ENCODE measurements at regions not wholly inside any gene's neighbourhood (a gene's known extent, or its start where the extent isn't known, plus 50 kb on each side); places are given as distances from the start of the nearest gene placed in this dataset.

DNA sequence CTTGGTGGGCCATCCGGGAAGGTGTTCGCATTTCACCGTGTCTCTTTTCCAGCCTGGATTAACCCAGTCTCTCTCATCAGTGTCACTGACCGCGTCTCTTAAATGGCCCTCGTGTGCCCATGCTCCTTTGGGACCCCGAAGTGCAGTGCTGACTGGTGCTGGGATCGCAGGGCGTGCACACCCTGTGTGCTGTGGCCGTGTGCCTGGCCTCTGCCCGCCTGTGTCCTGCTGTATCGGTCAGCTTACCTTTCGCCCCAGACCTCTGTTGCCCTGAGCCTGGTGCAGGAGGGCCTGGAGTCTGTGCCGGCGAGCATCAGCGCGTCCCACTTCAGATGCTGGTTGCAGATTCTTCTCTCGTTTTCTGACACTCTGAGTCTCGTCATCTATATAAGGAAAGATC lies 68.3 kb upstream of the HGFAC start:
- Mint-ChIP-seq H3K4me3 (no peak overlapping the region), H3K36me3 (ENCODE audit: low read depth) (peaks cover 21% of the 10 kb centered on the region)
- WGBS, 2 experiments (ENCODE audit: insufficient coverage in 1 of 2, insufficient read length in 1 of 2): 92 to 96% methylated on average over 17 to 19 of the region's 19 CpGs

GRCh38 chr4:3374011-3374645 lies 67.6 kb upstream of the HGFAC start:
- H3K9me3 ChIP-seq (ENCODE audit: control insufficient read depth, low read length): peaks cover 14% of the 10 kb centered on the region
- no peaks in the 10 kb centered on the region for H3K27me3 ChIP-seq (ENCODE audit: control insufficient read depth, insufficient read depth, low read length, poor library complexity, severe bottlenecking)
- H3K9me3 Mint-ChIP-seq: peaks cover 12% of the 10 kb centered on the region
- H3K36me3 Mint-ChIP-seq (ENCODE audit: low read depth): peaks cover 28% of the 10 kb centered on the region
- no peak overlapping the region for H3K27ac Mint-ChIP-seq
- peaks cover 21% of the 10 kb centered on the region for H3K36me3 ChIP-seq (ENCODE audit: control insufficient read depth, insufficient read depth, low read length)
- no peak for DNase-seq
- H3K27ac ChIP-seq (ENCODE audit: low read depth, low read length): no peak overlapping the region
- H3K4me3 Mint-ChIP-seq: no peak overlapping the region
- no peak overlapping the region for H3K4me3 ChIP-seq (ENCODE audit: low read length)
- peaks cover 23% of the 10 kb centered on the region for H3K4me1 Mint-ChIP-seq
- H3K9ac ChIP-seq (ENCODE audit: extremely low read depth, low read length, poor library complexity, severe bottlenecking): no peak overlapping the region
- no peaks in the 10 kb centered on the region for H3K27me3 Mint-ChIP-seq (ENCODE audit: insufficient read depth)
- WGBS, 2 experiments (ENCODE audit: insufficient coverage in 1 of 2, insufficient read length in 1 of 2): 95 to 96% methylated on average over 20 to 29 of the region's 29 CpGs
- no peak for TF ChIP-seq CTCF (conservative IDR thresholded peaks at IDR 0.05)
- peaks cover 22% of the 10 kb centered on the region for H3K4me1 ChIP-seq (ENCODE audit: control insufficient read depth, insufficient read depth, low read length)

More for the DNA sequence above, 68.3 kb upstream of the HGFAC start:
- no peaks in the 10 kb centered on the region for H3K27me3 ChIP-seq (ENCODE audit: control insufficient read depth, insufficient read depth, low read length, poor library complexity, severe bottlenecking)
- H3K9me3 ChIP-seq (ENCODE audit: control insufficient read depth, low read length): peaks cover 8% of the 10 kb centered on the region
- Mint-ChIP-seq H3K27me3 (ENCODE audit: insufficient read depth) (no peaks in the 10 kb centered on the region), H3K9me3 (peaks cover 5% of the 10 kb centered on the region), H3K4me1 (peaks cover 23% of the 10 kb centered on the region), H3K27ac (no peak overlapping the region)
- no peak overlapping the region for H3K9ac ChIP-seq (ENCODE audit: extremely low read depth, low read length, poor library complexity, severe bottlenecking)
- H3K4me1 ChIP-seq (ENCODE audit: control insufficient read depth, insufficient read depth, low read length): peaks cover 25% of the 10 kb centered on the region
- DNase-seq: no peak
- H3K27ac ChIP-seq (ENCODE audit: low read depth, low read length): no peak overlapping the region
- H3K36me3 ChIP-seq (ENCODE audit: control insufficient read depth, insufficient read depth, low read length): peaks cover 19% of the 10 kb centered on the region
- TF ChIP-seq CTCF (conservative IDR thresholded peaks at IDR 0.05): no peak
- no peak overlapping the region for H3K4me3 ChIP-seq (ENCODE audit: low read length)

- no peak overlapping the region for H3K9ac ChIP-seq (ENCODE audit: extremely low read depth, low read length, poor library complexity, severe bottlenecking)
- no peak overlapping the region for H3K4me3 ChIP-seq (ENCODE audit: low read length)
- no peak for TF ChIP-seq CTCF (conservative IDR thresholded peaks at IDR 0.05)
- peaks cover 21% of the 10 kb centered on the region for H3K36me3 ChIP-seq (ENCODE audit: control insufficient read depth, insufficient read depth, low read length)
- WGBS, 2 experiments (ENCODE audit: insufficient coverage in 1 of 2, insufficient read length in 1 of 2): 94 to 95% methylated on average over 8 to 11 of the region's 11 CpGs
- H3K4me1 Mint-ChIP-seq: peaks cover 19% of the 10 kb centered on the region
- H3K27ac ChIP-seq (ENCODE audit: low read depth, low read length): no peak overlapping the region
- H3K4me3 Mint-ChIP-seq: no peak overlapping the region
- peaks cover 17% of the 10 kb centered on the region for H3K4me1 ChIP-seq (ENCODE audit: control insufficient read depth, insufficient read depth, low read length)
- DNase-seq: no peak
- no peaks in the 10 kb centered on the region for H3K27me3 Mint-ChIP-seq (ENCODE audit: insufficient read depth)
- H3K27me3 ChIP-seq (ENCODE audit: control insufficient read depth, insufficient read depth, low read length, poor library complexity, severe bottlenecking): no peaks in the 10 kb centered on the region
- no peak overlapping the region for H3K27ac Mint-ChIP-seq
- peaks cover 20% of the 10 kb centered on the region for H3K9me3 ChIP-seq (ENCODE audit: control insufficient read depth, low read length)
- H3K36me3 Mint-ChIP-seq (ENCODE audit: low read depth): peaks cover 31% of the 10 kb centered on the region
- H3K9me3 Mint-ChIP-seq: peaks cover 15% of the 10 kb centered on the region
Observed at GRCh38 chr4:3374667-3375066, 67.1 kb upstream of the HGFAC start.
